AG10803 (cell line): ENCODE measurements at regions not wholly inside any gene's neighbourhood (a gene's known extent, or its start where the extent isn't known, plus 50 kb on each side); places are given as distances from the start of the nearest gene placed in this dataset.

Experiments
- DNase-seq: peaks from one replicate; pipeline ENCODE4 v3.0.0; 2010; ENCODE audit warnings: low read depth
- H3K4me3 ChIP-seq: 2 replicates; pipeline ENCODE4 v1.5.1; 2011; ENCODE audit warnings: mild to moderate bottlenecking, low read length, control low read depth
- CTCF ChIP-seq: conservative IDR thresholded peaks from 2 replicates; pipeline ENCODE4 v1.5.1; 2011; ENCODE audit warnings: mild to moderate bottlenecking, low read length, control low read depth, inconsistent platforms

DNA sequence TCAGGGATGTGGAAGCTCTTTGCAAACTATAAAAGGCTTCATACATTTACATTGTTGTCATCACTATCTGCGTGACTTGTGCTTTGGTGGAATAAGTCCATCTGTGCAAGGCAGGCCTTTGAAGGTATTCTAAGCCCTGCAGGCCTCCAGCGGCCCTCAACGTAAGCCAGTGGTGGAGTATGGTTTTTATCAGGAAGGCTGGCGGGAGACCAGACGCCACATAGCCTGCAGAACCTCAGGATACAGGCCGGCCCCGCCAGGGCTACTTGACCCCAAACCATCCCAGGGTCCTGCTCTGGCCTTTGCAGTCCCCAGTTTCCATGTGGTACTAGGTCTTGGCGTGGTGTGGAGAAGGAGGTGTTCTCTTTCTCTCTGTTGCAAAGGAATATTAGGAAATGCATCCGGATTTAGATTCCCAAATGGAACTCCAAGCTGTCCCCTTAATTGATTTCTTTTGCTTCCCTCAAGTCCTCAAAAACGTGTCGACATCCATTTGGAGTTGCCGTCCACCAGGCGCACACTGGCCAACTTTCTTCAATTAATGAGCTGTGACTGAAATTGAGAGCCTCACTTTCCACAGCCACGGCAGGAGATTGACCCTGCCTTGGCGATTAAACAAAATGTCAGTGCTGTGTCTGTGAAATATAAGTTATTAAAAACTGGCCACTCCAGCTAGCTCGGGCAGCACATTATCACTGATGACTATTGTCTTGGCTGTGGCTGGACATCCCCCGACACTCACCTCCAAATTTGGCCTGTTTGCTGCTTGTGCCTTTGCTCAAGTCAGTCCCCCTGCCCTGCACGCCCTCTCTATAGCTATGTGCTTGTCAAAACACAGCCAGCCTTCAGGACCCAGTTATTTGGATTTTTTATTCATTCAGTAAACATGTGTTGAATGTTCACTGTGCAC lies 239.8 kb upstream of the TLE3 start:
- no peak overlapping the region for H3K4me3 ChIP-seq
- TF ChIP-seq CTCF, result no peak
- no peak for DNase-seq

- H3K4me3 ChIP-seq, result no peak overlapping the region
These were observed 238.8 kb upstream of the TLE3 start for GRCh38 chr15:70336425-70337009.

GRCh38 chr15:70334286-70334685 lies 236.6 kb upstream of the TLE3 start:
- no peak for DNase-seq
- no peak for TF ChIP-seq CTCF
- H3K4me3 ChIP-seq, result no peak overlapping the region

More at GRCh38 chr15:70336425-70337009, 238.8 kb upstream of the TLE3 start:
- no peak for TF ChIP-seq CTCF
- no peak for DNase-seq

GRCh38 chr15:70329179-70329578 lies 231.5 kb upstream of the TLE3 start:
- no peak overlapping the region for H3K4me3 ChIP-seq
- peak; percentile 17 for DNase-seq
- no peak for TF ChIP-seq CTCF

DNA sequence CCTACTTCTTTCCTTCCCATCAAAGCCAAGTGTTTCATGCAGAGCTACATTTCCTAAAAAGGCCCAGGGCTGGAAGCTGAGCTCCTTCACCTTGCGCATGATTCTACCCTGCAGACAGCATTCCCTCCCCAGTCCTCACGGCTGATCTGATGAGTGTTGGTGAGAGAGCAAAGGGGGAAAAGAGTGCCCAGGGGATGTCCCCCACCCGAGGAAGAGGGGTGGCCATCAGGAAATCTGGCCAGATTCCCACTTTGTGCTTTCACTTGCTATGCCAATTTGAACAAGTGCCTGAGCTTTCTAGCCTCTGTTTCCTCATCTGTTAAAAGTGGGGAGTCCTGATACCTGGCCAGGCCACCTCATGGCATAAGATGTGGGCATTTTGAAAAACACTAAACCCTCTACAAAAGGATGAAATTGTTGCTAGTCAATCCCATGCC lies 231.0 kb upstream of the TLE3 start:
- no peak for TF ChIP-seq CTCF
- no peak overlapping the region for H3K4me3 ChIP-seq
- DNase-seq, result no peak

DNA sequence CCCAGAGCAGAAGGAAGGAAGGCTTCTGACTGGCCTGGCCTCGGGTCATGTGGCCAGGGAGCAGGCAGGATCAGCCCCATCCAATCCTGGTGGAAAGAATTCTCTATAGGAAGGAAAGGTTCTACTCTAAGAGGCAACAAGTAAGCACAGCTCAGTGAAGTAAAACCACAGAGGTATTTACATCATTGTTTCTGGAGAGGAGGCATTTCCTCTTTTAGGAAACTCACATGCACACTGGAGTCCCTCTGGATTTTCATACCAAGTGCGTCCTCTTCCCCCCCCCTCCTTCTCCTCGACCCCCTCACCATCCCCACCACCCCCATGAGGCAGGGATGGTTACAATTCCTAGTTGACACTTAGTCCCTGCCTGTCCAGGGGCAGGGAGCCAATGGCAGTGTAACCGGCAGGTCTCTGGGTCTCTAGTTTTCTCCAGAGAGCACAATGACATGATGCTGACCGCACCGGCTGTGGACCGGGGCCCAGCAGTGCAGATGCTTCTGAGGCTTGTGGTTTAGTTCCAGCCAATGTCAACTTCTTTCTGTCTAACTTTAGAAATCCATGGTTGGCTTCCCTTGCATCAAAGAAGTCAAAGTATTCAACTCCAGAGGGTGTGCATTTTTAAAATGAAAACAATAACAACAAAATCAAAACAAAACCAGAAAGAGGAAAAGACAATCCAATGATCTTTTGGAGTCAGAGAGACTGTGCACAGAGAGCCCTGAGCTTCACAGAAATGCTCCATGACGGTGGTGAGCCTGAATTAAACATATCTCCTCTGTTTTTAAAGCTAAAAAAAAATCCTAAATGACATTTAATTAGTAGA lies 230.3 kb upstream of the TLE3 start:
- TF ChIP-seq CTCF, result peak; percentile 16; the same call in 1 of the 2 replicates
- peak; percentile 98 for DNase-seq
- H3K4me3 ChIP-seq, result no peak overlapping the region
